Pancreas (tissue), 10 donors: ENCODE measurements at regions not wholly inside any gene's neighbourhood (a gene's known extent, or its start where the extent isn't known, plus 50 kb on each side); places are given as distances from the start of the nearest gene placed in this dataset.

Experiments used
- ATAC-seq, 4 donors: fragments of 200-7000 bp; cut with Tn5 transposase; one replicate each; pipeline versions ENCODE4 v1.8.0 to v1.9.1; 2020; ENCODE audit warnings: mild to moderate bottlenecking in 4 of 4, moderate library complexity in 4 of 4
- DNase-seq, 6 donors: peaks; one replicate each; pipeline ENCODE4 v3.0.0-alpha.2; 2020
- FAIRE-seq: peaks from 2 replicates; lab custom pipeline; 2012; peaks lifted over from hg19 to GRCh38; lab: Jason Lieb, UNC
- H3K27ac ChIP-seq, 4 donors: fragments of 200-600 bp; sonication (generic); 1 replicate in 3 of 4; 2 replicates in 1 of 4; pipeline versions ENCODE4 v1.5.0 to v1.8.0; 2020
- H3K27me3 ChIP-seq, 4 donors: fragments of 200-600 bp; one replicate each; pipeline ENCODE4 v1.8.0; 2021
- H3K36me3 ChIP-seq, 3 donors: fragments of 200-600 bp; sonication (generic) in 1 of 3; one replicate each; pipeline versions ENCODE4 v1.5.0 to v1.8.0; 2020 to 2021
- H3K4me1 ChIP-seq, 3 donors: fragments of 200-600 bp; one replicate each; pipeline ENCODE4 v1.8.0; 2021
- H3K4me3 ChIP-seq, 4 donors: fragments of 200-600 bp; sonication (generic) in 2 of 4; one replicate each; pipeline versions ENCODE4 v1.5.0 to v1.8.0; 2020 to 2021
- H3K9me3 ChIP-seq, 4 donors: fragments of 200-600 bp; one replicate each; pipeline ENCODE4 v1.8.0; 2021
- WGBS, 2 donors: extraction: QIAGEN DNeasy Blood & Tissue Kit; methylation state at CpG; one replicate each; pipeline ENCODE4 v1.1.7; 2013; 5-methylcytosine and 5-hydroxymethylcytosine counted together
- intact Hi-C, 3 donors: fragments of 100-400 bp; cut with DNase I; formaldehyde crosslinking; loops; one replicate each; pipeline versions ENCODE4 v1.11.1 to v1.14.2; 2022
- TF ChIP-seq, protein P1 (sequence below), 4 donors: fragments of 200-600 bp; sonication (generic) in 3 of 4; IDR thresholded peaks; one replicate each; pipeline versions ENCODE4 v1.5.0 to v1.8.0; 2021; ENCODE audit warnings: antibody characterized with exemption in 4 of 4
- donor health status: healthy with polysubstance abuse.
- donor health status: DM: no; HTN: no; CAD: no; lungs with moderate emphysema.
- donor health status: DM: no; HTN: no; CAD: no.
- donor health status: control.
- donor health status: control.
- donor health status: Bipolar disorder and iron deficiency.
- donor health status: DM: yes; HTN: yes; CAD: no.
- donor health status: DM: no; HTN: no; CAD: no.
- donor health status: DM: no; HTN: no; CAD: no.
- donor health status: DM: yes; HTN: yes; CAD: no.

DNA sequence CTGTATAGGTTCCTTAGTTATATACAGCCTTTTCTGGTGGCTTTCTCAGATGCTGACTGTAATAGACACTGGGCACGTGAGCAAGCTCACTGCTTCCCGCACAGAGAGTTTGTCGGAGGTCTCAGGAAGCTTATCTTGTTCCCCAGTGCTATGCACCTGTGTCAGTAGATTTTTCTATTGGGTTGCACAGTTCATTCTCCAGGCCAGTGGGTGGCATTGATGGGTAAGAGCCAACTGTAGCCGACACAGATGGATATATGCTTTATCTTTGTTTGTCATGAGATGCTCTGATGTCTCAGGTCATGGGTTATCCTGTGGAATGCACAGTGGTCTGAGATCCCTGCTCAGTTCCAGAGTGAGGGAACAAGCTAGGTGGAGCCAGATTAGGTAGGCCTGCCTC, 293.0 kb downstream of the GRB14 start:
- no peaks in the 10 kb centered on the region for H3K36me3 ChIP-seq
- no peak overlapping the region for H3K4me3 ChIP-seq
- no peaks in the 10 kb centered on the region for H3K4me1 ChIP-seq
- TF ChIP-seq, protein P1, sequence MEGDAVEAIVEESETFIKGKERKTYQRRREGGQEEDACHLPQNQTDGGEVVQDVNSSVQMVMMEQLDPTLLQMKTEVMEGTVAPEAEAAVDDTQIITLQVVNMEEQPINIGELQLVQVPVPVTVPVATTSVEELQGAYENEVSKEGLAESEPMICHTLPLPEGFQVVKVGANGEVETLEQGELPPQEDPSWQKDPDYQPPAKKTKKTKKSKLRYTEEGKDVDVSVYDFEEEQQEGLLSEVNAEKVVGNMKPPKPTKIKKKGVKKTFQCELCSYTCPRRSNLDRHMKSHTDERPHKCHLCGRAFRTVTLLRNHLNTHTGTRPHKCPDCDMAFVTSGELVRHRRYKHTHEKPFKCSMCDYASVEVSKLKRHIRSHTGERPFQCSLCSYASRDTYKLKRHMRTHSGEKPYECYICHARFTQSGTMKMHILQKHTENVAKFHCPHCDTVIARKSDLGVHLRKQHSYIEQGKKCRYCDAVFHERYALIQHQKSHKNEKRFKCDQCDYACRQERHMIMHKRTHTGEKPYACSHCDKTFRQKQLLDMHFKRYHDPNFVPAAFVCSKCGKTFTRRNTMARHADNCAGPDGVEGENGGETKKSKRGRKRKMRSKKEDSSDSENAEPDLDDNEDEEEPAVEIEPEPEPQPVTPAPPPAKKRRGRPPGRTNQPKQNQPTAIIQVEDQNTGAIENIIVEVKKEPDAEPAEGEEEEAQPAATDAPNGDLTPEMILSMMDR (IDR thresholded peaks at IDR 0.05): no peak
- no peaks in the 10 kb centered on the region for H3K27me3 ChIP-seq
- DNase-seq: no peak
- 17 to 19% methylated on average over 4 of the region's 4 CpGs for WGBS, 2 donors
- FAIRE-seq: no peak
- intact Hi-C loops: no loop called here
- ATAC-seq: no peak
- H3K9me3 ChIP-seq: no peaks in the 10 kb centered on the region
- no peak overlapping the region for H3K27ac ChIP-seq

DNA sequence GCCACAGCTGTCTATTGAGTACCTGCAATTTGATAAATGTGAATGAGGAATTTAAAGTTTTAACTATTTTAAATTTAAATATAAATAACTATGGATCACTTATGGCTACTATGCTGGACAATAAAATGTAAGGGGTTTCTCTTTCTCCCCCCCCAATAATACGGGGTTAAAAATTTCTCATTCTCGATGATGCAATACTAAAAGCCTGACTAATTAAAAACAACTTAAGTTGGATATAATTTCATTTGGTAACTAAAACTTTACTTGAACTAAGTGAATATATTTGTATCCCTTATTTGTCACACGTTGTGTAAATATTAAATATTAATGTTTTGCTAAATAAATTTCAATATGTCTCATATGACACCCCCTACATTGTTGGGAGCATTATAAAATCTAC, 297.3 kb downstream of the GRB14 start:
- H3K4me3 ChIP-seq: no peak overlapping the region
- H3K9me3 ChIP-seq: no peaks in the 10 kb centered on the region
- intact Hi-C loops: no loop called here
- 62 to 76% methylated on average over 3 of the region's 3 CpGs for WGBS, 2 donors
- H3K27ac ChIP-seq: no peak overlapping the region
- no peaks in the 10 kb centered on the region for H3K4me1 ChIP-seq
- no peaks in the 10 kb centered on the region for H3K27me3 ChIP-seq
- ATAC-seq (no peak), DNase-seq (no peak), FAIRE-seq (no peak)
- TF ChIP-seq, protein P1 (IDR thresholded peaks at IDR 0.05): no peak
- no peaks in the 10 kb centered on the region for H3K36me3 ChIP-seq

DNA sequence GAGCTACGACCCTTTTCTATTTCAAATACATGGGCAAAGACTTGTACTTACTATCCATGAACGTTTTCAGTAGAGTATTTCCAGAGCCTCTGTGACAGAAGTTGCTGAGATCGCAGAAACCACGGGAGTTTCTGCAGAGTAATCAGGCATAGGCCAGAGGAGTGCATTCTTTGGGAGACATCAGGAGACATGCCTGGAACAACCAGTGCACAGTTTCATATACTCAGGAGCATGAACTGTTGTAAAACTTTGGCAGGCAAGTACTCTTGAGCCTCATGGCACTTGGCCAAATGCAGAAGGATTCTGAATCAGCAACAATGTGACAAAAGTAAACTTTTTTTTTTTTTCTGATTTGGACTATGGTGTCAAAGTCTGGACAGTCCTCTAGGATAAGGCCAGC, 307.1 kb downstream of the GRB14 start:
- no peak for FAIRE-seq
- H3K36me3 ChIP-seq: no peaks in the 10 kb centered on the region
- WGBS, 2 donors: 37 to 47% methylated on average over 4 of the region's 4 CpGs

DNA sequence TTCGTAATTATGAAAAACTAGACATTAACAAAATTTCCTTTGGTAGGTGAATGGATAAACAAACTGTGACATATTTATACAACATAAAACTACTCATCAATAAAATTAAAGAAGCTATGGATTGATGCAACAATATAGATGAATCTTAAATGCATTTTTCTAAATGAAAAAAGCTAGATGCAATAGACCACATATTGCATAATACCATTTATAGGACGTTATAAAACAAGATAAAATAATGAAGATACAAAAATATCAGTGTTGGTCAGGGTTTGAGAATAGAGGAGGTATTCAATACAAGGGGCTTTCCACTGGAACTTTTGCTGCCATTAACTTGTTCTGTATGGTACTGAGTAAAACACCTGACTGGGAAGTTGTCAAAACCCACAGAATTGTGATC, 314.4 kb downstream of the GRB14 start:
- TF ChIP-seq, protein P1 (IDR thresholded peaks at IDR 0.05): no peak
- Histone ChIP-seq H3K36me3 (no peaks in the 10 kb centered on the region), H3K9me3 (no peaks in the 10 kb centered on the region), H3K27ac (no peak overlapping the region), H3K4me1 (no peaks in the 10 kb centered on the region), H3K27me3 (no peaks in the 10 kb centered on the region), H3K4me3 (no peak overlapping the region)
- WGBS, 2 donors: 62 to 68% methylated on average over 2 of the region's 2 CpGs
- no peak for DNase-seq
- no peak for ATAC-seq
- intact Hi-C loops: no loop called here
- FAIRE-seq: no peak

More for the DNA sequence above, 307.1 kb downstream of the GRB14 start:
- Histone ChIP-seq H3K9me3 (no peaks in the 10 kb centered on the region), H3K4me3 (no peak overlapping the region), H3K27ac (no peak overlapping the region), H3K27me3 (no peaks in the 10 kb centered on the region), H3K4me1 (no peaks in the 10 kb centered on the region)
- intact Hi-C loops: no loop called here
- DNase-seq (peak in 2 of 6 donors; percentile 6 to 18), ATAC-seq (peak in 2 of 4 donors; percentile 12 to 41)
- TF ChIP-seq, protein P1 (IDR thresholded peaks at IDR 0.05): no peak

DNA sequence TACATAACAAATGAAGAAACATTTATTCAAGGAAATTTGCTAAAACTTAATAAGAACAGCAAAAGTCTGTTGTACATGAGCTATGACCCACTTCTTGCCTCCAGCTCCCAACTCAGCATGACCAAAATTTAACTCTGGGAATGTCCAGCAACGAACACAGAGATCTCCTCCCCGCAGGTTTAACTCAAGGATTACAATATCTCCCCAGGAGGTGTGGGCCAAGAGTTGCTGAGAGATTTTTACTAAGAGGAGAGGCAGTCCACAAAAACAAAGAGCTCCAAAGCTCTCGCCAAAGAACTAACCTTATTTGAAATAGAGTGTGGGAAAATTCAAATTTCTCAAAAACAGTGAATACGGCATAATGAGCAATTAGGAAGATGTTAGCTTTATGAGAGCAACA, 318.5 kb downstream of the GRB14 start:
- WGBS, 2 donors: 54 to 61% methylated on average over 4 of the region's 4 CpGs
- ATAC-seq: no peak

More for the DNA sequence above, 318.5 kb downstream of the GRB14 start:
- Histone ChIP-seq H3K27me3 (no peaks in the 10 kb centered on the region), H3K36me3 (no peaks in the 10 kb centered on the region), H3K27ac (no peak overlapping the region), H3K4me3 (no peak overlapping the region), H3K9me3 (no peaks in the 10 kb centered on the region), H3K4me1 (no peaks in the 10 kb centered on the region)
- FAIRE-seq (no peak), DNase-seq (no peak)
- TF ChIP-seq, protein P1 (IDR thresholded peaks at IDR 0.05): no peak
- intact Hi-C loops: no loop called here
